ENCODE measurements at regions not wholly inside any gene's neighbourhood (a gene's known extent, or its start where the extent isn't known, plus 50 kb on each side); places are given as distances from the start of the nearest gene placed in this dataset.

DNA sequence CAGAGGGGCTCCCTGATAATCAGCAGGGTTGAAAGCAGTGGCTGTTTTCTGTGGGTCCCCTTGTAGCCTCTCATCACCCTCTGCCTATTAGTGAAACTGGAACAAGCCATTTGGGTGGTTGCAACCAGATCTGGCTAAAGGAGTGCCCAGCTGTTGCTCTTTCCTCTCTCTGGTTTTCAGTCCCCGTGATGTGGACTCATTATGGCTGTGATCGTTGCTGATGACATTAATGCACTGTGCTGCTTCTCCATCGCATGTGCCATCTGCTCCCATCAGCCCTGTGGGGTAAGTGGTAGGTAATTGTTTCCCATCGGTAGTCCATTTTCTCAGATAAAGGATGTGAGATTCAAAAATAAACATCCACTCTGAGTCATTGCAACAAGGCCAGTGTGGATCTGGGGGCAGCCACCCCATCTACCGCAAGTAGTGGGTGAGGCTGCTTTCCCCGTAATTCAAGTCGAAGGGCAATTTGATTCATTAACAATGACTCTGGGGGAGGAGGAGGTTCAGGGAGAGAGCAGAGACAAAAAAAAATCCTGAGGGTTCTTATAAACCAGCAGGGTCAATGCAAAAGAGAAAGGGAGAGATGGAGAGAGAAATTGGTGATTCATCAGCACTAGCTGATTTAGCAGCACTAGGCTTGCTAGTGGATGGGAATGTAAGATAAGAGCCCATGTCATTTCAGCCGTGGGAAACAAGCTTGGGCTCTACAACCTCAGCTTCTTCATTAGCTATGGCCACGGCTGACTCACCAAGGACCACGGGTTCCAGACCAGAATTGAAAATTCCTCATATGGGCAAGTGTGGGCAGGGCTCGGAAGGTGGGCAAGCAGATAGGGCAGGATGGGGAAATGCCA lies 357.8 kb downstream of the MID1IP1 start:
- TF ChIP-seq, protein P1, sequence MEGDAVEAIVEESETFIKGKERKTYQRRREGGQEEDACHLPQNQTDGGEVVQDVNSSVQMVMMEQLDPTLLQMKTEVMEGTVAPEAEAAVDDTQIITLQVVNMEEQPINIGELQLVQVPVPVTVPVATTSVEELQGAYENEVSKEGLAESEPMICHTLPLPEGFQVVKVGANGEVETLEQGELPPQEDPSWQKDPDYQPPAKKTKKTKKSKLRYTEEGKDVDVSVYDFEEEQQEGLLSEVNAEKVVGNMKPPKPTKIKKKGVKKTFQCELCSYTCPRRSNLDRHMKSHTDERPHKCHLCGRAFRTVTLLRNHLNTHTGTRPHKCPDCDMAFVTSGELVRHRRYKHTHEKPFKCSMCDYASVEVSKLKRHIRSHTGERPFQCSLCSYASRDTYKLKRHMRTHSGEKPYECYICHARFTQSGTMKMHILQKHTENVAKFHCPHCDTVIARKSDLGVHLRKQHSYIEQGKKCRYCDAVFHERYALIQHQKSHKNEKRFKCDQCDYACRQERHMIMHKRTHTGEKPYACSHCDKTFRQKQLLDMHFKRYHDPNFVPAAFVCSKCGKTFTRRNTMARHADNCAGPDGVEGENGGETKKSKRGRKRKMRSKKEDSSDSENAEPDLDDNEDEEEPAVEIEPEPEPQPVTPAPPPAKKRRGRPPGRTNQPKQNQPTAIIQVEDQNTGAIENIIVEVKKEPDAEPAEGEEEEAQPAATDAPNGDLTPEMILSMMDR (IDR thresholded peaks at IDR 0.05) = no peak
- no peak for TF ChIP-seq POLR2A (IDR thresholded peaks at IDR 0.05)
- intact Hi-C loops (cut with DNase I; ENCODE audit: low total_unique reads) = no loop called here
- Histone ChIP-seq H3K9me3 (no peaks in the 10 kb centered on the region), H3K4me1 (no peaks in the 10 kb centered on the region), H3K36me3 (no peaks in the 10 kb centered on the region), H3K27ac (peak overlapping the region in 1 of 2 donors; percentile 10), H3K27me3 (no peaks in the 10 kb centered on the region), H3K4me3 (no peak overlapping the region)
- peak; percentile 24 to 35 for DNase-seq

DNA sequence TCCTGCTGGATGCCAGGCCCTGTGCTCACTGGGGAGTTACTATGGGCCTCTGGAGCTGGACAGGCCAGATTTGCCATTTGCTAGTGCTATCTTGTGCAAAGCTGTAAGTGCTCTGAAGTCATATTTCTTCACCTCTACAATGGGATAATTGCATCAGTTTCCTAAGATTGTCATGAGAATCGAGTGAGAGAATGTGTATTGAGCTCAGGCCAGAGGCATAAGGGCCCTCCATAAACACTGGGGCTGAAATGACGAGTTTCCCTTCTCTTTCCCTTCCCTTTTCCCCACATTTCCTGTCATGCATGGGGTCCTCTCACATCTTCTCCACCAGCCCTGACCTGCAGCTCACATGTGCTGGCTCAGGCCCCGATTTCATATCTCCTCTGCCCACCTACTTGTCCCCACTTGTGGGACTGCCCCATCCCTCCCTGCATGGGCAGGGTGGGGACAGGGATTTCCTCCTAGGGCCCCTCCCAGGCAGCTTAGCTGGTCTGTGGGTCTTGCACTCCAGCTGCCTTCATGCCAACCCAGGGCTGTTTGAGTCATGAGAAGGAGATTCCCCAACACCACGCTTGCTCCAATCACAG lies 358.8 kb downstream of the MID1IP1 start:
- intact Hi-C loops (cut with DNase I; ENCODE audit: low total_unique reads) = no loop called here
- no peaks in the 10 kb centered on the region for H3K4me1 ChIP-seq
- no peak overlapping the region for H3K27ac ChIP-seq
- no peak for TF ChIP-seq POLR2A (IDR thresholded peaks at IDR 0.05)
- TF ChIP-seq, protein P1 (IDR thresholded peaks at IDR 0.05) = no peak
- H3K36me3 ChIP-seq = no peaks in the 10 kb centered on the region
- DNase-seq = no peak
- H3K9me3 ChIP-seq = no peaks in the 10 kb centered on the region
- H3K4me3 ChIP-seq = no peak overlapping the region
- no peaks in the 10 kb centered on the region for H3K27me3 ChIP-seq

DNA sequence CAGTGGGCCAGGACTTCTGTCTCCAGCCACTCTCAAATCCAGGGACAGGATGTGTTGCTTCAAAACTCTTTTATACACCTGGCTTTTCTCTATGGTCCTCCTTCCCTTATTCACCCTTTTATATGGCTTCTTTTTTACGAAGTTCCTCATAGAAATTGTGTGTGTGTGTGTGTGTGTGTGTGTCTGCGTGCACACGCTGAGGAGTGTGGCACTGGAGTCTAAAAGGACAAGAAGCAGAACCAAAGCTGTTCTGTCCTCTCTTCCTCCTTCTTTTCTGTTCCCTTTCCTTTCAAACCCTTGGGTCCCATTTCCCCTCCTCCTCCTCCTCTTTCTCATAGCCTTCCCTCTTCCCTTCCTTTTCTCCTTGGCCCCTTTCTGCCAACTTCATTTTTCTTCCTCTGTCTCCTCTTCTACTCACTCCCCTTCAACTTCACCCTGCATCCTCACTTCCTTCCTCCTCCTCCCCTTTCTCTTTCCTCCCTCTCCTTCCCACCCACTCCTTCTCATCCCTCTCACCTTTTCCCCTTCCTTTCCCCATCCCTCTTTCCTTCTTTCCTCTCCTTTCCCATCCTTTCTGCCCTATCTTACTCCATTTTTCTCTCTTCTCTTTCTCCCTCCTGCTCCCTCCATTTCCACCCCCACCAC lies 360.5 kb downstream of the MID1IP1 start:
- no peaks in the 10 kb centered on the region for H3K36me3 ChIP-seq
- H3K27ac ChIP-seq = no peak overlapping the region
- TF ChIP-seq, protein P1 (IDR thresholded peaks at IDR 0.05) = no peak
- no peak for TF ChIP-seq POLR2A (IDR thresholded peaks at IDR 0.05)
- H3K27me3 ChIP-seq = no peaks in the 10 kb centered on the region
- no peak overlapping the region for H3K4me3 ChIP-seq
- no peak for DNase-seq
- no peaks in the 10 kb centered on the region for H3K9me3 ChIP-seq
- intact Hi-C loops (cut with DNase I; ENCODE audit: low total_unique reads) = no loop called here
- no peaks in the 10 kb centered on the region for H3K4me1 ChIP-seq

DNA sequence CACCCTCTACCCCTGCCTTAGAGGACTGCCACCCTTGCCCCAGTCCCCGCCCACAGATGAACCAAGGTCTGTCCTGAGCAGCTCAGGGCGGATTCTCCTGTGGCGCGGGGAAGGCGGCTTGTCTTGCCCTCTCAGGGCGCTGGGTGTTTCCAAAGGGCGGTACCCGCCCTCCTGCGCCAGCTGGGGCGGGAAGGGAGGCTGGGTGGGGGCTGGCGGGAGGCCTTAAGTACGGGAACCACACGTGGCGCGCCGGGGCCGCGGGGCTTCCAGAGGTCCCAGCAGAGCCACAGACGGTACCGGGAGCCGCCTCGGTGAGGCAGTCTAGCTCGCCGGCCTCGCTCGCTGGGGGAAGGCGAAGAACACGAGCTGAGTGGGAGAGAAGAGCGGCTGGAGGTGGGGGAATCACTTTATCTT lies 361.1 kb downstream of the MID1IP1 start:
- DNase-seq = peak in 1 of 2 donors; percentile 20
- H3K9me3 ChIP-seq = no peaks in the 10 kb centered on the region
- no peak overlapping the region for H3K4me3 ChIP-seq
- no peaks in the 10 kb centered on the region for H3K36me3 ChIP-seq
- no peak overlapping the region for H3K27ac ChIP-seq
- no peaks in the 10 kb centered on the region for H3K4me1 ChIP-seq
- H3K27me3 ChIP-seq = no peaks in the 10 kb centered on the region
- no peak for TF ChIP-seq POLR2A (IDR thresholded peaks at IDR 0.05)
- TF ChIP-seq, protein P1 (IDR thresholded peaks at IDR 0.05) = peak in 1 of 4 experiments; percentile 37
- intact Hi-C loops (cut with DNase I; ENCODE audit: low total_unique reads) = no loop called here

All from uterus (tissue), 3 donors.